ENCODE measurements at regions not wholly inside any gene's neighbourhood (a gene's known extent, or its start where the extent isn't known, plus 50 kb on each side); places are given as distances from the start of the nearest gene placed in this dataset.

DNA sequence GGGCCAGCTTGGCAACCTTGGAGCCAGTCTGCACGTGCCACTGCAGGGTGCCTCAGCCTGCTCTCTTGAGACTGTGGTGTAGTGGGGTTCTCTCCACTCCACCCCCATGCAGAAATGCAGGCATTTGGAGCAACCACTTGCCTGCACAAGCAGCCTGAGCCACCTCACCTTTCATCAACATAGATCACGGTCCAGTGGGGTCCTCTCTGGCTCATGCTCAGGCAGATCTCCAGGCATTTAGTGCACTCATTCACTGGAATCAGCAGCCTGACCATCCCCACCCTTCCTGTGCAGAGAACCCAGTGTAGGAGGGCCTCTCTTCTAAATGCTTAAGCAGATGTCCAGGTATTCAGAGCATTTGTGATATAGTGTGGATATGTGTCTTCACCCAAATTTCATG lies 2330.1 kb downstream of the PCDH9 start:
- WGBS (ENCODE audit: low lambda C conversion rate) = 0% methylated on average over 1 of the region's 2 CpGs
- in situ Hi-C loops (cut with HindIII; ENCODE audit: extremely low pct_ligation_motif_present, low pct_unique_long_range_greater_than_20kb) (no loop called here), intact Hi-C loops (cut with micrococcal nuclease; ENCODE audit: unreplicated experiment) (no loop called here)
- H4K20me1 ChIP-seq (ENCODE audit: insufficient read depth, low read length) = no peaks in the 10 kb centered on the region
- no peak for DNase-seq (ENCODE audit: low spot score)
- no peaks in the 10 kb centered on the region; the same call in 1 of the 2 replicates for H3K9me3 ChIP-seq (ENCODE audit: low read length)
- no peak overlapping the region for H3K4me3 ChIP-seq (replicated peaks in 1 of 3; ENCODE audit: insufficient read depth in 1 of 3, low read depth in 2 of 3, low read length in 3 of 3)
- CTCF ChIA-PET (ENCODE audit: low intra/inter-chr PET ratio, low total read pairs) = no interaction called here
- no peak for ATAC-seq
- TF ChIP-seq, protein P1, sequence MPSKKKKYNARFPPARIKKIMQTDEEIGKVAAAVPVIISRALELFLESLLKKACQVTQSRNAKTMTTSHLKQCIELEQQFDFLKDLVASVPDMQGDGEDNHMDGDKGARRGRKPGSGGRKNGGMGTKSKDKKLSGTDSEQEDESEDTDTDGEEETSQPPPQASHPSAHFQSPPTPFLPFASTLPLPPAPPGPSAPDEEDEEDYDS (CRISPR knock-in tag; IDR thresholded peaks at IDR 0.05) = no peak
- TF ChIP-seq KMT2B (CRISPR knock-in tag; IDR thresholded peaks at IDR 0.05) (no peak), NAIF1 (CRISPR knock-in tag; IDR thresholded peaks at IDR 0.05; ENCODE audit: borderline replicate concordance) (no peak), ZNF451 (CRISPR knock-in tag; IDR thresholded peaks at IDR 0.05) (no peak), KLF15 (CRISPR knock-in tag; IDR thresholded peaks at IDR 0.05; ENCODE audit: borderline replicate concordance) (no peak), MXI1 (IDR thresholded peaks at IDR 0.05; ENCODE audit: borderline replicate concordance, low read depth, low read length) (no peak), ERF (CRISPR knock-in tag; IDR thresholded peaks at IDR 0.05) (no peak), CBX5 (CRISPR knock-in tag; IDR thresholded peaks at IDR 0.05; ENCODE audit: borderline replicate concordance) (no peak), ATF1 (CRISPR knock-in tag; IDR thresholded peaks at IDR 0.05) (no peak), ARNT2 (CRISPR knock-in tag; IDR thresholded peaks at IDR 0.05; ENCODE audit: low read depth) (no peak), ZBTB1 (CRISPR knock-in tag; IDR thresholded peaks at IDR 0.05; ENCODE audit: borderline replicate concordance) (no peak), ZNF891 (CRISPR knock-in tag; IDR thresholded peaks at IDR 0.05) (no peak), ZNF335 (CRISPR knock-in tag; IDR thresholded peaks at IDR 0.05) (no peak), ZNF10 (CRISPR knock-in tag; IDR thresholded peaks at IDR 0.05; ENCODE audit: borderline replicate concordance, low read depth) (no peak)
- TF ChIP-seq, protein P2, sequence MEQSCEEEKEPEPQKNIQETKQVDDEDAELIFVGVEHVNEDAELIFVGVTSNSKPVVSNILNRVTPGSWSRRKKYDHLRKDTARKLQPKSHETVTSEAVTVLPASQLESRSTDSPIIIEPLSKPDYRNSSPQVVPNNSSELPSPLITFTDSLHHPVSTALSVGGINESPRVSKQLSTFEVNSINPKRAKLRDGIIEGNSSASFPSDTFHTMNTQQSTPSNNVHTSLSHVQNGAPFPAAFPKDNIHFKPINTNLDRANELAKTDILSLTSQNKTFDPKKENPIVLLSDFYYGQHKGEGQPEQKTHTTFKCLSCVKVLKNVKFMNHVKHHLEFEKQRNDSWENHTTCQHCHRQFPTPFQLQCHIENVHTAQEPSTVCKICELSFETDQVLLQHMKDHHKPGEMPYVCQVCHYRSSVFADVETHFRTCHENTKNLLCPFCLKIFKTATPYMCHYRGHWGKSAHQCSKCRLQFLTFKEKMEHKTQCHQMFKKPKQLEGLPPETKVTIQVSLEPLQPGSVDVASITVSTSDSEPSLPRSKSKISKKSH (CRISPR knock-in tag; IDR thresholded peaks at IDR 0.05; ENCODE audit: borderline replicate concordance) = no peak
- TF ChIP-seq, protein P3, sequence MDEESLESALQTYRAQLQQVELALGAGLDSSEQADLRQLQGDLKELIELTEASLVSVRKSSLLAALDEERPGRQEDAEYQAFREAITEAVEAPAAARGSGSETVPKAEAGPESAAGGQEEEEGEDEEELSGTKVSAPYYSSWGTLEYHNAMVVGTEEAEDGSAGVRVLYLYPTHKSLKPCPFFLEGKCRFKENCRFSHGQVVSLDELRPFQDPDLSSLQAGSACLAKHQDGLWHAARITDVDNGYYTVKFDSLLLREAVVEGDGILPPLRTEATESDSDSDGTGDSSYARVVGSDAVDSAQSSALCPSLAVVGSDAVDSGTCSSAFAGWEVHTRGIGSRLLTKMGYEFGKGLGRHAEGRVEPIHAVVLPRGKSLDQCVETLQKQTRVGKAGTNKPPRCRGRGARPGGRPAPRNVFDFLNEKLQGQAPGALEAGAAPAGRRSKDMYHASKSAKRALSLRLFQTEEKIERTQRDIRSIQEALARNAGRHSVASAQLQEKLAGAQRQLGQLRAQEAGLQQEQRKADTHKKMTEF (CRISPR knock-in tag; IDR thresholded peaks at IDR 0.05) = no peak
- TF ChIP-seq, protein P4, sequence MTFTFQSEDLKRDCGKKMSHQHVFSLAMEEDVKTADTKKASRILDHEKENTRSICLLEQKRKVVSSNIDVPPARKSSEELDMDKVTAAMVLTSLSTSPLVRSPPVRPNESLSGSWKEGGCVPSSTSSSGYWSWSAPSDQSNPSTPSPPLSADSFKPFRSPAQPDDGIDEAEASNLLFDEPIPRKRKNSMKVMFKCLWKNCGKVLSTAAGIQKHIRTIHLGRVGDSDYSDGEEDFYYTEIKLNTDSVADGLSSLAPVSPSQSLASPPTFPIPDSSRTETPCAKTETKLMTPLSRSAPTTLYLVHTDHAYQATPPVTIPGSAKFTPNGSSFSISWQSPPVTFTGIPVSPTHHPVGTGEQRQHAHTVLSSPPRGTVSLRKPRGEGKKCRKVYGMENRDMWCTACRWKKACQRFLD (CRISPR knock-in tag; IDR thresholded peaks at IDR 0.05; ENCODE audit: borderline replicate concordance) = no peak
- H3K27ac ChIP-seq (ENCODE audit: extremely low read length, insufficient read depth, low read length) = no peak overlapping the region
- no peak overlapping the region for H2AFZ ChIP-seq (ENCODE audit: low read length)
- no TSS peak for BruUV-seq (replicated peaks)
- no peak overlapping the region for H3K4me2 ChIP-seq (ENCODE audit: low read depth, low read length)
- H3K9ac ChIP-seq (ENCODE audit: insufficient read depth, low read depth, low read length) = no peak overlapping the region
- no peaks in the 10 kb centered on the region for H3K79me2 ChIP-seq (ENCODE audit: insufficient read depth, low read length)
- no peaks in the 10 kb centered on the region for H3K4me1 ChIP-seq (ENCODE audit: insufficient read depth, low read length)
- no peak for FAIRE-seq
- POLR2A ChIA-PET = no interaction called here
- H3K27me3 ChIP-seq (ENCODE audit: control insufficient read depth in 1 of 2, insufficient read depth in 2 of 2, low read length in 2 of 2) = no peaks in the 10 kb centered on the region
- no peaks in the 10 kb centered on the region for H3K36me3 ChIP-seq (replicated peaks in 1 of 2; ENCODE audit: control insufficient read depth in 1 of 2, insufficient read depth in 2 of 2, low read length in 2 of 2)
